GM23338 (cell line): ENCODE measurements at regions not wholly inside any gene's neighbourhood (a gene's known extent, or its start where the extent isn't known, plus 50 kb on each side); places are given as distances from the start of the nearest gene placed in this dataset.

Experiments used
- ATAC-seq: fragments of 200-7000 bp; cut with Tn5 transposase; 3 replicates; pipeline ENCODE4 v1.9.1; 2020
- DNase-seq: peaks from one replicate; pipeline ENCODE4 v3.0.0-alpha.2; 2015; ENCODE audit warnings: low spot score
- H2AFZ ChIP-seq: fragments of 200-600 bp; sonication (generic); 2 replicates; pipeline ENCODE4 v1.8.0; 2016; ENCODE audit warnings: antibody characterized with exemption, mild to moderate bottlenecking, moderate library complexity
- H3F3A ChIP-seq: fragments of 200-600 bp; sonication (generic); replicated peaks from 2 replicates; pipeline ENCODE4 v1.8.0; 2017; ENCODE audit warnings: antibody characterized with exemption, mixed run types, low read depth
- H3K27ac ChIP-seq: fragments of 200-600 bp; sonication (generic); 2 replicates; pipeline ENCODE4 v1.6.1; 2016; ENCODE audit warnings: low read depth
- H3K27me3 ChIP-seq: fragments of 200-600 bp; sonication (generic); 2 replicates; pipeline ENCODE4 v1.8.0; 2016; ENCODE audit warnings: mild to moderate bottlenecking, mixed run types, moderate library complexity; ENCODE audit not compliant: insufficient read depth
- H3K36me3 ChIP-seq: fragments of 200-600 bp; sonication (generic); 2 replicates; pipeline ENCODE4 v1.8.0; 2016; ENCODE audit warnings: mild to moderate bottlenecking; ENCODE audit not compliant: insufficient read depth
- H3K4me1 ChIP-seq: fragments of 200-600 bp; sonication (generic); 2 replicates; pipeline ENCODE4 v1.8.0; 2016; ENCODE audit warnings: mild to moderate bottlenecking, moderate library complexity; ENCODE audit not compliant: insufficient read depth
- H3K4me2 ChIP-seq: fragments of 200-600 bp; sonication (generic); 2 replicates; pipeline ENCODE4 v1.7.1; 2017; ENCODE audit warnings: mixed run types
- H3K4me3 ChIP-seq: fragments of 200-600 bp; sonication (generic); 2 replicates; pipeline ENCODE4 v1.6.1; 2016; ENCODE audit warnings: mixed run types
- H3K79me2 ChIP-seq: fragments of 200-600 bp; sonication (generic); replicated peaks from 2 replicates; pipeline ENCODE4 v1.8.0; 2017; ENCODE audit warnings: mild to moderate bottlenecking; ENCODE audit not compliant: insufficient read depth
- H3K9me2 ChIP-seq: fragments of 200-600 bp; sonication (generic); 2 replicates; pipeline ENCODE4 v1.8.0; 2017; ENCODE audit not compliant: insufficient read depth
- H4K20me1 ChIP-seq: fragments of 200-600 bp; sonication (generic); replicated peaks from 2 replicates; pipeline ENCODE4 v1.8.0; 2017; ENCODE audit warnings: mild to moderate bottlenecking; ENCODE audit not compliant: insufficient read depth
- H3K27ac Mint-ChIP-seq: 2 replicates; pipeline ENCODE4 v1.8.0; 2020; ENCODE audit warnings: inconsistent platforms, mild to moderate bottlenecking, moderate library complexity, mixed read lengths
- H3K27me3 Mint-ChIP-seq: 3 replicates; pipeline ENCODE4 v1.8.0; 2022; ENCODE audit warnings: low read depth, mild to moderate bottlenecking, moderate library complexity, mixed read lengths, inconsistent platforms; ENCODE audit not compliant: insufficient read depth, poor library complexity
- H3K36me3 Mint-ChIP-seq: 3 replicates; pipeline ENCODE4 v1.8.0; 2021; ENCODE audit warnings: low read depth, mild to moderate bottlenecking, inconsistent platforms, moderate library complexity, mixed read lengths
- H3K4me1 Mint-ChIP-seq: 3 replicates; pipeline ENCODE4 v1.8.0; 2020; ENCODE audit warnings: mild to moderate bottlenecking, inconsistent platforms, mixed read lengths
- H3K4me3 Mint-ChIP-seq: 3 replicates; pipeline ENCODE4 v1.8.0; 2021; ENCODE audit warnings: moderate library complexity, mild to moderate bottlenecking, inconsistent platforms, mixed read lengths
- H3K9me3 Mint-ChIP-seq: 3 replicates; pipeline ENCODE4 v1.8.0; 2020; ENCODE audit warnings: moderate library complexity, mild to moderate bottlenecking, inconsistent platforms, mixed read lengths
- EZH2 ChIP-seq: fragments of 200-600 bp; sonication (generic); IDR thresholded peaks from one replicate; pipeline ENCODE4 v1.8.0; 2017; ENCODE audit warnings: antibody characterized with exemption, mild to moderate bottlenecking, low read depth; ENCODE audit not compliant: unreplicated experiment
- EZH2phosphoT487 ChIP-seq: fragments of 200-600 bp; sonication (generic); IDR thresholded peaks from one replicate; pipeline ENCODE4 v1.8.1; 2018; ENCODE audit warnings: antibody characterized with exemption; ENCODE audit not compliant: unreplicated experiment
- JUNB ChIP-seq: IDR thresholded peaks from one replicate; pipeline ENCODE4 v1.6.1; 2016; ENCODE audit warnings: antibody characterized with exemption; ENCODE audit not compliant: unreplicated experiment
- NANOG ChIP-seq: IDR thresholded peaks from 2 replicates; pipeline ENCODE4 v1.6.1; 2016; ENCODE audit warnings: antibody characterized with exemption, borderline replicate concordance
- POLR2AphosphoS5 ChIP-seq: IDR thresholded peaks from 2 replicates; pipeline ENCODE4 v1.6.1; 2016; ENCODE audit warnings: antibody characterized with exemption, low read depth
- STAT1 ChIP-seq: IDR thresholded peaks from one replicate; pipeline ENCODE4 v1.6.1; 2016; ENCODE audit warnings: antibody characterized with exemption; ENCODE audit not compliant: unreplicated experiment
- ZNF114 ChIP-seq: fragments of 250-450 bp; sonication (Bioruptor Pico); IDR thresholded peaks from 2 replicates; pipeline ENCODE4 v1.5.0; 2020; ENCODE audit warnings: mild to moderate bottlenecking, moderate library complexity
- ZNF331 ChIP-seq: fragments of 250-450 bp; sonication (Bioruptor Pico); IDR thresholded peaks from 2 replicates; pipeline ENCODE4 v1.5.0; 2020; ENCODE audit warnings: low read depth, mild to moderate bottlenecking, moderate library complexity
- TF ChIP-seq, protein P1 (sequence below): IDR thresholded peaks from one replicate; pipeline ENCODE4 v1.6.1; 2018; ENCODE audit warnings: antibody characterized with exemption; ENCODE audit not compliant: unreplicated experiment
- TF ChIP-seq, protein P2 (sequence below): fragments of 250-450 bp; sonication (Bioruptor Pico); IDR thresholded peaks from 2 replicates; pipeline ENCODE4 v1.5.0; 2020; ENCODE audit warnings: mild to moderate bottlenecking, moderate library complexity

DNA sequence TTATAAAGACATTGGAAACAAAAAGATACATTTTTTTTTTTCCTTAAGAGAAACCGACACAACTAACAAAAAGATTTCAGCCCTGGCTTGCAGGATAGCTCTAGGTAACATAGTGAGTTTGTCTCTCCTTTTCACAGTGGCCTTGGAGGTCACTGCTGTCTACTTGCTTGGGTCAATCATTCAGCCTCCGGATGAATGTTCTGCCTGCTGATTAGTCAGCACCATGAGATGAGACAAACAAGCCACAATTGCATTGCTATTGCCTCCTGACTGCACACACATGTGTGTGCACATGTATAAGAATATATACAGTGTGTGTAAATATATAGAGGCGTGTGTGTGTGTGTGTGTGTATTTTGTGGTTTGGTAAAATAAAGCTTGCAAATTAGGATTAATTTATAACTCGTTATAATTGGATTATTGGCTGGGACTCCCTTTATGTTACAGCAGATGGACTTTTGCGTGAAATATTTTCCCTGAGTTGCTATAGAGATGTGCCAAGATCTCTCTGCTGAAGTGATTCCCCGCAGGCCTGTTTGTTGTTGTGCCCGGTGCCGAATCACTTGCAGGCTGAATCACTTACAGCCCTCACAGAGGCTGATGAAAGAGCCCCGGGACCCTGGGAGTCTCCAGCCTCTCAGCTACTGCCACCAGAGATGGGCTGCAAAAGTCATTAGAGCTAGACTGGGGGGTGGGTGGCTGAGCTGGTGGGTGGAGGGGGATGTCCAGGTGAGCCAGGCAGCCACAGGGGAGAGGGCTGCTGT, 161.2 kb downstream of the FGF18 start (continued):
- TF ChIP-seq EZH2, result no peak
- no peak for TF ChIP-seq ZNF331 (CRISPR knock-in tag)
- TF ChIP-seq ZNF114 (CRISPR knock-in tag), result no peak
- TF ChIP-seq, protein P1, sequence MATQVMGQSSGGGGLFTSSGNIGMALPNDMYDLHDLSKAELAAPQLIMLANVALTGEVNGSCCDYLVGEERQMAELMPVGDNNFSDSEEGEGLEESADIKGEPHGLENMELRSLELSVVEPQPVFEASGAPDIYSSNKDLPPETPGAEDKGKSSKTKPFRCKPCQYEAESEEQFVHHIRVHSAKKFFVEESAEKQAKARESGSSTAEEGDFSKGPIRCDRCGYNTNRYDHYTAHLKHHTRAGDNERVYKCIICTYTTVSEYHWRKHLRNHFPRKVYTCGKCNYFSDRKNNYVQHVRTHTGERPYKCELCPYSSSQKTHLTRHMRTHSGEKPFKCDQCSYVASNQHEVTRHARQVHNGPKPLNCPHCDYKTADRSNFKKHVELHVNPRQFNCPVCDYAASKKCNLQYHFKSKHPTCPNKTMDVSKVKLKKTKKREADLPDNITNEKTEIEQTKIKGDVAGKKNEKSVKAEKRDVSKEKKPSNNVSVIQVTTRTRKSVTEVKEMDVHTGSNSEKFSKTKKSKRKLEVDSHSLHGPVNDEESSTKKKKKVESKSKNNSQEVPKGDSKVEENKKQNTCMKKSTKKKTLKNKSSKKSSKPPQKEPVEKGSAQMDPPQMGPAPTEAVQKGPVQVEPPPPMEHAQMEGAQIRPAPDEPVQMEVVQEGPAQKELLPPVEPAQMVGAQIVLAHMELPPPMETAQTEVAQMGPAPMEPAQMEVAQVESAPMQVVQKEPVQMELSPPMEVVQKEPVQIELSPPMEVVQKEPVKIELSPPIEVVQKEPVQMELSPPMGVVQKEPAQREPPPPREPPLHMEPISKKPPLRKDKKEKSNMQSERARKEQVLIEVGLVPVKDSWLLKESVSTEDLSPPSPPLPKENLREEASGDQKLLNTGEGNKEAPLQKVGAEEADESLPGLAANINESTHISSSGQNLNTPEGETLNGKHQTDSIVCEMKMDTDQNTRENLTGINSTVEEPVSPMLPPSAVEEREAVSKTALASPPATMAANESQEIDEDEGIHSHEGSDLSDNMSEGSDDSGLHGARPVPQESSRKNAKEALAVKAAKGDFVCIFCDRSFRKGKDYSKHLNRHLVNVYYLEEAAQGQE, result no peak
- no peak for TF ChIP-seq STAT1
- no peak for TF ChIP-seq EZH2phosphoT487
- TF ChIP-seq NANOG, result no peak
- TF ChIP-seq POLR2AphosphoS5, result no peak
- no peak for TF ChIP-seq JUNB

DNA sequence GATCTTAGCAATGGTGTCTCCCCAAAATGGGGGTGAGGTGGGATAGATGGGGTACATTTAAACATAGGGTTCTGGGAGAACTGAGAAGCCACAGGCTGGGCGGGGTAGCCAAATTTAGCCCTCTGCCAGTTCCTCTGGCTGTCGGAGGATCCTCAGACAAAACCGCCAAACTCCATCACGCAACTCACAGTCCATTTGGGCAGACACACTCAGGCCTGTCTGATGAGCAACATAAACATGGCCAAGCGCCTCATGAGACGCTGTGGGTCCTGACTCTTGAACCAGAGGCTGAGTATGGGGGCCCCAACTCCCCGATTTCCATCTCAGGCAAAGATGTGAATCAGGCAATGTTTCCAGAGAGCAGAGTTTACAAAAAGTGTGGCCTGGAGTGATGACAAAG, 162.3 kb downstream of the FGF18 start:
- DNase-seq (no peak), ATAC-seq (no peak)
- no peak overlapping the region for H3K4me3 ChIP-seq
- no peak overlapping the region for H3K4me3 Mint-ChIP-seq
- no peaks in the 10 kb centered on the region for H4K20me1 ChIP-seq
- H3K36me3 ChIP-seq, result no peaks in the 10 kb centered on the region
- no peaks in the 10 kb centered on the region for H3K27me3 ChIP-seq
- no peak overlapping the region for H3K27ac ChIP-seq
- no peaks in the 10 kb centered on the region for H3K4me1 ChIP-seq
- H3K36me3 Mint-ChIP-seq, result no peaks in the 10 kb centered on the region
- H2AFZ ChIP-seq, result no peak overlapping the region
- TF ChIP-seq EZH2phosphoT487, result no peak
- TF ChIP-seq ZNF331 (CRISPR knock-in tag), result no peak
- no peak for TF ChIP-seq NANOG
- TF ChIP-seq, protein P2, sequence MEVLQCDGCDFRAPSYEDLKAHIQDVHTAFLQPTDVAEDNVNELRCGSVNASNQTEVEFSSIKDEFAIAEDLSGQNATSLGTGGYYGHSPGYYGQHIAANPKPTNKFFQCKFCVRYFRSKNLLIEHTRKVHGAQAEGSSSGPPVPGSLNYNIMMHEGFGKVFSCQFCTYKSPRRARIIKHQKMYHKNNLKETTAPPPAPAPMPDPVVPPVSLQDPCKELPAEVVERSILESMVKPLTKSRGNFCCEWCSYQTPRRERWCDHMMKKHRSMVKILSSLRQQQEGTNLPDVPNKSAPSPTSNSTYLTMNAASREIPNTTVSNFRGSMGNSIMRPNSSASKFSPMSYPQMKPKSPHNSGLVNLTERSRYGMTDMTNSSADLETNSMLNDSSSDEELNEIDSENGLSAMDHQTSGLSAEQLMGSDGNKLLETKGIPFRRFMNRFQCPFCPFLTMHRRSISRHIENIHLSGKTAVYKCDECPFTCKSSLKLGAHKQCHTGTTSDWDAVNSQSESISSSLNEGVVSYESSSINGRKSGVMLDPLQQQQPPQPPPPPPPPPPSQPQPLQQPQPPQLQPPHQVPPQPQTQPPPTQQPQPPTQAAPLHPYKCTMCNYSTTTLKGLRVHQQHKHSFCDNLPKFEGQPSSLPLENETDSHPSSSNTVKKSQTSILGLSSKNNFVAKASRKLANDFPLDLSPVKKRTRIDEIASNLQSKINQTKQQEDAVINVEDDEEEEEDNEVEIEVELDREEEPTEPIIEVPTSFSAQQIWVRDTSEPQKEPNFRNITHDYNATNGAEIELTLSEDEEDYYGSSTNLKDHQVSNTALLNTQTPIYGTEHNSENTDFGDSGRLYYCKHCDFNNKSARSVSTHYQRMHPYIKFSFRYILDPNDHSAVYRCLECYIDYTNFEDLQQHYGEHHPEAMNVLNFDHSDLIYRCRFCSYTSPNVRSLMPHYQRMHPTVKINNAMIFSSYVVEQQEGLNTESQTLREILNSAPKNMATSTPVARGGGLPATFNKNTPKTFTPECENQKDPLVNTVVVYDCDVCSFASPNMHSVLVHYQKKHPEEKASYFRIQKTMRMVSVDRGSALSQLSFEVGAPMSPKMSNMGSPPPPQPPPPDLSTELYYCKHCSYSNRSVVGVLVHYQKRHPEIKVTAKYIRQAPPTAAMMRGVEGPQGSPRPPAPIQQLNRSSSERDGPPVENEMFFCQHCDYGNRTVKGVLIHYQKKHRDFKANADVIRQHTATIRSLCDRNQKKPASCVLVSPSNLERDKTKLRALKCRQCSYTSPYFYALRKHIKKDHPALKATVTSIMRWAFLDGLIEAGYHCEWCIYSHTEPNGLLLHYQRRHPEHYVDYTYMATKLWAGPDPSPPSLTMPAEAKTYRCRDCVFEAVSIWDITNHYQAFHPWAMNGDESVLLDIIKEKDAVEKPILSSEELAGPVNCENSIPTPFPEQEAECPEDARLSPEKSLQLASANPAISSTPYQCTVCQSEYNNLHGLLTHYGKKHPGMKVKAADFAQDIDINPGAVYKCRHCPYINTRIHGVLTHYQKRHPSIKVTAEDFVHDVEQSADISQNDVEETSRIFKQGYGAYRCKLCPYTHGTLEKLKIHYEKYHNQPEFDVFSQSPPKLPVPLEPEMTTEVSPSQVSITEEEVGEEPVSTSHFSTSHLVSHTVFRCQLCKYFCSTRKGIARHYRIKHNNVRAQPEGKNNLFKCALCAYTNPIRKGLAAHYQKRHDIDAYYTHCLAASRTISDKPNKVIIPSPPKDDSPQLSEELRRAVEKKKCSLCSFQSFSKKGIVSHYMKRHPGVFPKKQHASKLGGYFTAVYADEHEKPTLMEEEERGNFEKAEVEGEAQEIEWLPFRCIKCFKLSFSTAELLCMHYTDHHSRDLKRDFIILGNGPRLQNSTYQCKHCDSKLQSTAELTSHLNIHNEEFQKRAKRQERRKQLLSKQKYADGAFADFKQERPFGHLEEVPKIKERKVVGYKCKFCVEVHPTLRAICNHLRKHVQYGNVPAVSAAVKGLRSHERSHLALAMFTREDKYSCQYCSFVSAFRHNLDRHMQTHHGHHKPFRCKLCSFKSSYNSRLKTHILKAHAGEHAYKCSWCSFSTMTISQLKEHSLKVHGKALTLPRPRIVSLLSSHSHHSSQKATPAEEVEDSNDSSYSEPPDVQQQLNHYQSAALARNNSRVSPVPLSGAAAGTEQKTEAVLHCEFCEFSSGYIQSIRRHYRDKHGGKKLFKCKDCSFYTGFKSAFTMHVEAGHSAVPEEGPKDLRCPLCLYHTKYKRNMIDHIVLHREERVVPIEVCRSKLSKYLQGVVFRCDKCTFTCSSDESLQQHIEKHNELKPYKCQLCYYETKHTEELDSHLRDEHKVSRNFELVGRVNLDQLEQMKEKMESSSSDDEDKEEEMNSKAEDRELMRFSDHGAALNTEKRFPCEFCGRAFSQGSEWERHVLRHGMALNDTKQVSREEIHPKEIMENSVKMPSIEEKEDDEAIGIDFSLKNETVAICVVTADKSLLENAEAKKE (CRISPR knock-in tag), result no peak
- no peaks in the 10 kb centered on the region for H3K79me2 ChIP-seq
- H3K4me2 ChIP-seq, result no peak overlapping the region
- H3F3A ChIP-seq, result no peaks in the 10 kb centered on the region
- no peaks in the 10 kb centered on the region for H3K9me2 ChIP-seq
- peaks cover 9% of the 10 kb centered on the region for H3K4me1 Mint-ChIP-seq
- H3K27me3 Mint-ChIP-seq, result peaks cover 10% of the 10 kb centered on the region
- no peaks in the 10 kb centered on the region for H3K9me3 Mint-ChIP-seq
- no peak overlapping the region for H3K27ac Mint-ChIP-seq
